MM.1S (cell line): ENCODE measurements at regions not wholly inside any gene's neighbourhood (a gene's known extent, or its start where the extent isn't known, plus 50 kb on each side); places are given as distances from the start of the nearest gene placed in this dataset.

Experiments
- EZH2phosphoT487 ChIP-seq: fragments of 300-600 bp; sonication (generic); IDR thresholded peaks from 2 replicates; pipeline ENCODE4 v1.6.1; 2018; ENCODE audit warnings: antibody characterized with exemption, low read length
- TF ChIP-seq, protein P1 (sequence below): fragments of 300-600 bp; sonication (generic); IDR thresholded peaks from 2 replicates; pipeline ENCODE4 v1.5.1; 2016; ENCODE audit warnings: antibody characterized with exemption, low read length, mixed read lengths

DNA sequence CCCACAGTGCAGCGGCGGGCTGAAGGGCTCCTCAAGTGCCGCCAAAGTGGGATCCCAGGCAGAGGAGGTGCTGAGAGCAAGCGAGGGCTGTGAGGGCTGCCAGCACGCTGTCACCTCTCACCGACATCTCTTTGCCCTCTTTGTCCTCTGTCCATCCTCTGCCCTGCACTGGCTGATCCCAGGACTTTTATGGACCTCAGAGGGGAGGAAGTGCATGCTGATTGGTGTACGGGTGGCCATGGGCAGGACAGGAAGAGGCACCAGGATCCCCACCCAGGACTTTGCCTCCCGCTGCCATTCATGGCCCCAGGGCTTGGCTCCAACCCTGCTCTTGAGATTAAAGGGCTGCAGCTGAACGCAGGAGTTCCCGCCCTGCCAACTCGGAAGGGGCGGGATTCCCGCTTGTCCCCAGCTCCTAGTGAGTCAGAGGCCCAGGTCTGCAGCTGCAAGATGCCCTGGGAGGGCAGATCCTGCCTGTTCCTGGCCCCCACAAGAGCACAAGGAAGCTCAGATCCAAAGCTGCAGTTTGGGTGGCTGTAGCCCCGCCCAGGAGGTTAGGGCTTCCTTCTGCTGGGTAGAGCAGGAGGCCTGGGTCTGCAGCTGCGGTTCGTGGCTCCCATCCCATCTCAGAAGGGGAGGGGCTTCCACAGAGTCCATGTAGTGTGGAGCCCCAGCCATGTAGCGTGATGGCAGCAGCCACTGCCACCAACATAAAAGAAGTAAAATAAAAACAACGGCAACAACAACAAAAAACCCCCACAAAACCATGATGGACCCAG lies 1716.7 kb downstream of the SLITRK1 start:
- TF ChIP-seq, protein P1, sequence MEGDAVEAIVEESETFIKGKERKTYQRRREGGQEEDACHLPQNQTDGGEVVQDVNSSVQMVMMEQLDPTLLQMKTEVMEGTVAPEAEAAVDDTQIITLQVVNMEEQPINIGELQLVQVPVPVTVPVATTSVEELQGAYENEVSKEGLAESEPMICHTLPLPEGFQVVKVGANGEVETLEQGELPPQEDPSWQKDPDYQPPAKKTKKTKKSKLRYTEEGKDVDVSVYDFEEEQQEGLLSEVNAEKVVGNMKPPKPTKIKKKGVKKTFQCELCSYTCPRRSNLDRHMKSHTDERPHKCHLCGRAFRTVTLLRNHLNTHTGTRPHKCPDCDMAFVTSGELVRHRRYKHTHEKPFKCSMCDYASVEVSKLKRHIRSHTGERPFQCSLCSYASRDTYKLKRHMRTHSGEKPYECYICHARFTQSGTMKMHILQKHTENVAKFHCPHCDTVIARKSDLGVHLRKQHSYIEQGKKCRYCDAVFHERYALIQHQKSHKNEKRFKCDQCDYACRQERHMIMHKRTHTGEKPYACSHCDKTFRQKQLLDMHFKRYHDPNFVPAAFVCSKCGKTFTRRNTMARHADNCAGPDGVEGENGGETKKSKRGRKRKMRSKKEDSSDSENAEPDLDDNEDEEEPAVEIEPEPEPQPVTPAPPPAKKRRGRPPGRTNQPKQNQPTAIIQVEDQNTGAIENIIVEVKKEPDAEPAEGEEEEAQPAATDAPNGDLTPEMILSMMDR = no peak
- TF ChIP-seq EZH2phosphoT487 = no peak
